NCI-H1092 (cell line): ENCODE measurements at regions not wholly inside any gene's neighbourhood (a gene's known extent, or its start where the extent isn't known, plus 50 kb on each side); places are given as distances from the start of the nearest gene placed in this dataset.
"Not testable (repeated sequence)": the region's sequence is repeated elsewhere in the genome, so short reads cannot be mapped to it uniquely, and the experiment has no call there.

ENCODE experiments used
- DNase-seq: peaks from one replicate; lab custom pipeline; 2025; lab: John Stamatoyannopoulos, UW

DNA sequence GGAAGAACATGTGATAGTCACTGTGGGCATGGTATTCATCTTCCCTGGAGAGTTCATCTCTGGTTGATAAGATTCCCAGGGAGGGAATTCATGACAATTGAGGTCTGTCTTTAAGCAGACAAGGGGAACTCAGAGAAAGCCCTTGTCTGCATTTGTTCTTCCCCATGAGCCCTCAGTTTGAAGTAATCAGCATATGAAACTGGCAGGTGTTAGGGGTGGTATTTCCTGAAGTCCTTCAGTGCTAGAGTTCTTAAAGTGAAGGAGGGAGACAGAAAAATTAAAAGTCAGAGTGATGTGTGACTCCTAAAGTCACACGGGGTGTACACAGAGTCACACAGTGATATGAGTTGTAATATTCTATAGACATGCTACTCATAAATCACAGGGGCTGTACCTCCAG lies 60.6 kb upstream of the SYK start:
- DNase-seq: no peak

DNA sequence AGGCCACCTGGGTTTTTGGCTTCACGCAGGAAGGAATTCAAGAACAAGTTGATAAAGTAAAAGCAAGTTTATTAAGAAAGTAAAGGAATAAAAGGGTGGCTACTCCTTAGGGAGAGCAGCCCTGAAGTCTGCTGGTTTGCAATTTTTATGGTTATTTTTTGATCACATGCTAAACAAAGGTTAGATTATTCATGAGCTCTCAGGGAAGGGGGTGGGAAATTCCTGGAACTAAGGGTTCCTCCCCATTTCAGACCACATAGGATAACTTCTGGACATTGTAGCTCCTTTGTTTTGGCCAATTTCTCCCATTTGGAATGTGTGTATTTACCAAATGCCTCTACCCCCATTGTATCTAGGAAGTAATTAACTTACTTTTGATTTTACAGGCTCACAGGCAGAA lies 63.9 kb upstream of the SYK start:
- no peak for DNase-seq

DNA sequence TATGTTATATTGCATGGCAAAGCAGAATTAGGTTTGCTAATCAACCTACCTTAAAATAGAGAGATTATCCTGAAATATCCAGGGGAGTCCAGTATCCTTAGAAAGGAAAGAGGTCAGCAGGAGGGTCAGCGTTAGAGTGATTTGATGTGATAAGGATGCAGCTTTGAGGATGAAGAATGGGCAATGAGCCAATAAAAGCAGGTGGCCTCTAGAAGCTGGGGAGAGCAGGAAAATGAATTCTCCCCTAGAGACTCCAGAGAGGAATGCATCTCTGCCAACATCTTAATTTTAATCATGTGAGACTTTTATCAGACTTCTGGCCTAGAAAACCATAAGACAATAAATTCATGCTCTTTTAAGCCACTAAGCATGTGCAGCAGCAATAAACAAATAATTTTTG lies 65.7 kb upstream of the SYK start:
- peak; percentile 59 for DNase-seq

DNA sequence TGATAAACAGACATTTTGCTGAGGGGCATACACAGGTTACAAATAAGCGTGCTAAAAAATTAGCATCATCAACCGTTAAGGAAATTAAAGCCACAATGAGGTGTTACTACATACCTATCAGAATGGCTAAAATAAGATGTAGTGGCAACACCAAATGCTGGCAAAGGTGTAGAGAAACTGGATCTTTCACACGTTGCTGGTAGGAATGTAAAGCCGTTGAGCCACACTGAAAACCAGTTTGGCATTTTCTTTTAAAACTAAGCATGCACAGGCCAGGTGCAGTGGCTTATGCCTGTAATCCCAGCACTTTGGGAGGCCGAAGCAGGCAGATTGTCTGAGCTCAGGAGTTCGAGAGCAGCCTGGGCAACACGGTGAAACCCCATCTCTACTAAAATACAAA lies 67.0 kb upstream of the SYK start:
- DNase-seq: no peak

DNA sequence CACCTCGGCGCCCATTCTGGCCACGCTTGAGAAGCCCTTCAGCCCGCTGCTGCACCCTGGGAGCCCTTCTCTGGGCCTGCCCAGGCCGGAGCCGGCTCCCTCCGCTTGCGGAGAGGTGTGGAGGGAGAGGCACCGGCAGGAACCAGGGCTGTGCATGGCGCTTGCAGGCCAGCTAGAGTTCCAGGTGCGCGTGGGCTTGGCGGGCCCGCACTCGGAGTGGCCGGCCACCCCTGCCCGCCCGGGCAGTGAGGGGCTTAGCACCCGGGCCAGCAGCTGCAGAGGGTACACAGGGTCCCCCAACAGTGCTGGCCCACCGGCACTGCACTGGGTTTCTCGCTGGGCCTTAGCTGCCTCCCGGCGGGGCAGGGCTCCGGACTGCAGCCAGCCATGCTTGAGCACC lies 72.3 kb upstream of the SYK start:
- no peak for DNase-seq

DNA sequence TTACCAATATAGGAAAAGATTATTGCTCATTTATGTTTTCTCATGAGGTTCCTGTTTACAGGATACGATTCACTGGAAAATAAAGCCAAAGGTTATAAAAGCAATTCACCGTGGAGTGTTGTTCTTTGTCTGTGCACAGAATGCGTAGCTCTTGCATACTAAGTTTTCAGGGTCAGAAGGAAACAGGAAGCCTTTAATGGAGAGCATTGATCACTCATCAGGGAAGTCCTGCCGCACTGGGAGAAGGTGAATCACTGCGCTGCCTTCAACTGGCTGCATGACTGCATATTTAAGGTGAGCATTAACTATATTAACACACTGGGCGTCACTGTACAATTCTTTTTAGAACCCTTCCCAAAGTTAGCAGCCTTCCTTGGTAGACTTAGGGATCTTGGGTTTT lies 74.1 kb upstream of the SYK start:
- no peak for DNase-seq

DNA sequence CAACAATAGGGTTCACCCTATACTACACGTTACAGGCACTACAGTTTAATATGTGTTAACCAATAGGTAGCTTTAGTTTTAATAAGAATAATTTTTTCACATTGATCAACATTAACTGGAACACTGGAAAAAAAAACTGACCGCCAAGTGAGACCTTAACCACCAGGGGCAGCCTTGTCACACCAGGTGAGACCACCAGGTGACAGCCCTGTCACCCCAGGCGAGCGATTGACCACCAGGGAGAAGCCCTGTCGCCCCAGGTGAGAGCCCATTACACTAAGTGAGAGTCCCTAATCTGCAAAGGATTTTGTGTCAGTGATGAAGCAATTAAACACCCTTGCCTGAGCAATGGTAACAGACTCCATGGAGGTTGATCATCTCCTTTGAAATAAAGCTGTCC lies 75.4 kb upstream of the SYK start:
- no peak for DNase-seq

DNA sequence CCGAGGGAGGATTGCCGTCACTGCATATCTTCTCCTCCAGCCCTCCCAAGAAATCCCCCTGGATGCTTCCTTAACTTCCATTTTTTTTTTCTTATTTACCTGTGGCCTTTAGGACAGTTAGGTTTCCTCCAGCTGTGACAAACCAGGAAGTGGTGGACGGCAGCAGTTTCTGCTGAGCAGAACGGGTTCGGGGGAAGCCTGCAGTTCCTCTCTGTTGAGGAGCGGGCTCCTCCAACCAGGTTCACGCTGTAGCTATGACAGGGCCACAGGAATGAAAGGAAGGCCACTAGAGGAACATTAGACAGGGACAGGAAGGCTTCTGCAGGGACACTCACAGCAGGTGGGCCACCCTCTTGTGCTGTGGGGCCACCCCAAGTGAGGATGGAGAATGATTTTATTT lies 76.7 kb upstream of the SYK start:
- no peak for DNase-seq

DNA sequence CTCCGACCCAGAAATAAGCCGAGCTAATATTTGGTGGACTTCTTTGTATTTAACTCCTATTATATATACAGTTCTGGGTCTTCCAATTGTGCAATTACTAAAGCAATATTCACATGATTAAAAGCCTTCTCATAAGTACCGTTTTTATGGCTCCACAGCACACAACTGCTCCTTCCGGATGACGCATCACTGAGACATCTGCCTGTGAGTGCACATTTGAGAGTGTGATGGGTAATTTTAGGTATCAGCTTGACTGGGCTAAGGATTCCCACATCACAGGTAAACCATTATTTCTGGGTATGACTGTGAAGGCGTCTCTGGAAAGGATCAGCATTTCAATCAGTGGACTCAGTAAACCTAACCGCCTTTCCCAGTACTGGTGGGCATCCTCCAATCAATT lies 77.5 kb upstream of the SYK start:
- no peak for DNase-seq

DNA sequence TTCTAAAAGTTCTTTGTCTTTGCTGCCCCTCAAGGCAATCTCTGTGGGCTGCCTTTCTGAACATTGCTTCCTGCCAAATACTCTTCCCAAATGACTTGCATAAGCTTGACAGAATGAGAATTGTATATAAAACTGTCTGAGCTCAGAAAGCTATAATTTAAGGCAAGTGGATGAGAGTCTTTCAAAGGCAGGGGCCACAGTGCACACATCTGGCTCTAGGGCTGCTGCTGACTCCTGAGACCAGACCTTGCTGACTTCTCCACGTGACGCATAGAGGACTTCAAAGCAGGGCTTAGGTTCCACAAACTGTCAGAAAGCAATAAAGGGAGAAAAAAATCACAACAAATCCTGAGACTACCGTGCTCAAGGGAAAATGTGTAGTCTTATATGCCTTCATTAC lies 79.4 kb upstream of the DIRAS2 start:
- no peak for DNase-seq

DNA sequence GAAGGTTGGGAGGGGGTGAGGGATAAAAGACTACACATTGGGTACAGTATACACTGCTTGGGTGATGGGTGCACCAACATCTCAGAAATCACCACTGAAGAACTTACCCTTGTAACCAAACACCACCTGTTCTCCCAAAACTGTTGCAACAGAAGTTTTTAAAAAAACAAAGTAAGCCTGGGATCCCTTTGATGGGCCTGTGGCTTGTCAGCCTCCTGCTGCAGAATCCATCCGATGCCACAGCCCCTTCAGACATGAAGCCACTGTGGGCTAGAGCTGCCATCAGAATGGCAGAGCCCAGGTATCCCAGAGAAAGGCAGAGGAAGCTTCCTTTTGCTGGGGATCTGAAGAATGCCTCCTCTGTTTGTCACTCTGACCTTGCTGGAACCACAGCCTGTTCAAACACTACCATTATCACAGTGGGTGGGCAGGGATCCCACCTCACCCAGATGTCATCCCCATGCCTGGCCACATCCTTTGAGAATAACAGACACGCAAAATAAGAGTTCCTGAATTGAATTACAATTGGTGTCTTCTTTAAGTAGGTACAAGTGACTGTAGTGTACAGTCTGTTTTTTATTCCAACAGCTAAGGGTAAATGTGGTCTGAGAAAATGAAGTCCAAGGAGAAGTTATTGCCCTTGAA lies 78.1 kb upstream of the DIRAS2 start:
- DNase-seq: no peak

DNA sequence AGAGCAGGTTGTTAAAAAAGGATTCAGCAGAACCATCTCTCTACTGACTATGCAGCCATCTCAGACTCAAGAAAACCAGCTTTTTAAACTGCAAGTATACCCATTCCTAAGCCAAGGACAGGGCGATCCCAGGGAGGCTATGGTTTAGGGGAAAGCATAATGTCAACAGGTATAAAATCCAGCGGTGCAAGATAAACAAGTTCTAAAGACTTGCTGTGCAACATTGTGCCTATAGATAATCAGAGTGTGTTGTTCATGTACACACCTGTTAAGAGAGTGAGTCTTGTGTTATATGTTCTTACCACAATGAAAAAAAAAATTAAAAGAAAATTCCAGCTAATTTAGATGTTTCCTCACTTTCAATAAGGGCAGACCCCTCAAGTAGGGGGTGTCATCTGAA lies 63.6 kb upstream of the DIRAS2 start:
- DNase-seq: no peak

DNA sequence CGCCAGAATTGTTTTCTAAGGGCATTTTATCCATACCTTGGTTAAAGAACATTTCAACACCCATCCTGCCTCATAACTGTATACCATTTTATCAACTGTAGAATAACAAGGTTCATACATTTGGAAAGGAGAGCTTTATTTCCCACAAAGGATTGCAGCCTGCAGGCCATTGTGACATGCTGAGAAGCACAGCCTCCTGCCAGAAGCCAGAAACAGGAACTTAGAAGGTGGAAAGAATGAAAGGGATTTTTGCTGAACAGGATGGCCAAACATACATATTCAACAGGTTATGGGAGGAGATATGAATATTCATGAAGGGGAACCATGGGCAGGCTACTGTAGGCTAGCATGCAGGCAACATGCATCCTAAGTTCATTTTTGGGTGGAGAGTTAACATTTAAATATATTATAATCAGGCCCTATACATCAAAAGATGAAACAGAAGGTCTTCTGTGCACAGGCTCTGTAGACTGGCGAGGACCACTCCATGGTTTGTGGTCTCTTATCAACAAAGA lies 59.9 kb upstream of the DIRAS2 start:
- DNase-seq: no peak

DNA sequence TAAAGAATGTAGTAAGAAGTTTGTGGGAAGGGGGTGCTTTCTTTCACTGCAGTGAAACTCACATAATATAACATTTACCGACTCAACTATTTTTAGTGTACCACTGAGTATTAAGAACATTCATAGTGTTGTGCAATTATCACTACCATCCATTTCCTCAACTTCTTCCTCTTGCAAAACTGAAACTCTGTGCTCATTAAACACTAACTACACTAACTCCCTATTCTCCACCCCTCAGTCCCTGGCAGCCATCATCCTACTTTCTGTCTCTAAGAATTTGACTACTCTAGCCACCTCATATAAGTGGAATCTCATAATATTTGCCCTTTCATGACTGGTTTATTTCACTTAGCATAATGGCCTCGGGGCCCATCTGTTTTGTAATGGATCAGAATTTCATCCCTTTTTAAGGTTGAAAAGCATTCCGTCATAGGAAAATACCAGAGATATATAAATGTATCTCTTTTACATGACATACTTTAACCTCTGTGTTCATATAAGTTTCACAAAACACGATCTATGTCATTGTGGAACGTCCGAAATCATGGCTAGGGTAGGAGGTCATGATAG lies 56.3 kb upstream of the DIRAS2 start:
- no peak for DNase-seq

DNA sequence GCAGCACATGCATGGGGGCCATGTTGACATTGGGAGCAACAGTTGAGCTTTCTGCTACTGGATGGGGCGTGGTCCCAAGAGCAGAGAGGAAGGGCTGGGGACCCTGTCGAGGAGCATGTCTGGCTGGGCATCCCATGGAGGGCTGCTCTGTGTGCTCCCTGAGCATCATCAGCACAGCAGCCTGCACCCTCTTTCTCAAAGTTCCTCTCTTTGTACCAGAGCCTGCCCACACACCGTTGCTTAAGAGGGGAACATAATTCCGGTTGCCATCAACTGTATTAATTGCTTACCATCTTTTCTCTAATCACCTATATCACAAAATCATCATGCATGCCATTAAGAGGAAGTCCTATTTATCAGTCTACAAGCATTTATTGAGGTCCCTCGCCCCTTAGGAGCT lies 55.2 kb upstream of the DIRAS2 start:
- no peak for DNase-seq

DNA sequence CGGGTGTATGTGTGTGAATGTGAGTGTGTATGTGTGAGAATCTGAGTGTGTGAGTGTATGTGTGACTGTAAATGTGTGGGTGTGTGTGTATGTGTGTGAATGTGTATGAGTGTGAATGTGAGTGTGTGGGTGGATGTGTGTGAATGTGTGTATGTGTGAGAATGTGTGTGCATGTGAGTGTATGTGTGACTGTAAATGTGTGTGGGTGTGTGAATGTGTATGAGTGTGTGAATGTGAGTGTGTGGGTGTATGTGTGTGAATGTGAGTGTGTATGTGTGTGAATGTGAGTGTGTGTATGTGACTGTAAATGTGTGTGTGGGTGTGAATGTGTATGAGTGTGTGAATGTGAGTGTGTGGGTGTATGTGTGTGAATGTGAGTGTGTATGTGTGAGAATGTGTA lies 51.6 kb upstream of the DIRAS2 start:
- not testable (repeated sequence) for DNase-seq
